AG09319 (cell line): ENCODE measurements at regions not wholly inside any gene's neighbourhood (a gene's known extent, or its start where the extent isn't known, plus 50 kb on each side); places are given as distances from the start of the nearest gene placed in this dataset.
A peak's percentile ranks its signal among the peaks of the same experiment; 100 is the strongest.

Experiments
- DNase-seq: peaks from one replicate; pipeline ENCODE4 v3.0.0-alpha.2; 2010; ENCODE audit warnings: low read depth; ENCODE audit errors: extremely low read depth
- CTCF ChIP-seq: IDR thresholded peaks from 2 replicates; pipeline ENCODE4 v1.5.1; 2011; ENCODE audit warnings: low read depth, mild to moderate bottlenecking, inconsistent platforms, low read length, moderate library complexity

DNA sequence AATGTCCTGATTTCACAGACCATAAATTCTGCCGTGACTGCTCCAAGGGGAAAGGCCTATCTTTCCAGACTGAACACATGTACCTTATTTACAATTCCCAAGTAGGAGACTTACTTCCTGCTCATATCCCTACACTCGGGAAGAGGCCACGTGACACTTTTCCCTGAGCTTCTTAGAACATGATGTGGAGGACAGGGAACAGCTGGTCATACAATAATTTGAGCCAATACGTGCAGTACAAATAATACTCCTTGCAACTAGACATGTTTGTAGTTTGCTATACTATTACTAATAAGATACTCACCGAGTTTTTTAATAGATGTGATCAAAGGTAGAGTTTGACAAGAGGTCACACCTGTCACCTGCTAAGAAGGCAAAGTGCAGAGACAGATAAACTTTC, 256.4 kb downstream of the SP3 start:
- TF ChIP-seq CTCF = no peak
- no peak for DNase-seq

GRCh38 chr2:173711816-173712215, 253.4 kb downstream of the SP3 start:
- no peak for DNase-seq
- no peak for TF ChIP-seq CTCF

- no peak for TF ChIP-seq CTCF
These were observed 251.1 kb downstream of the SP3 start for GRCh38 chr2:173713904-173714555.

GRCh38 chr2:173715441-173715840, 249.7 kb downstream of the SP3 start:
- TF ChIP-seq CTCF = no peak

More at GRCh38 chr2:173713904-173714555, 251.1 kb downstream of the SP3 start:
- no peak for DNase-seq

GRCh38 chr2:173716458-173717052, 248.6 kb downstream of the SP3 start:
- no peak for DNase-seq
- no peak for TF ChIP-seq CTCF

More at GRCh38 chr2:173715441-173715840, 249.7 kb downstream of the SP3 start:
- peak; percentile 31 for DNase-seq

DNA sequence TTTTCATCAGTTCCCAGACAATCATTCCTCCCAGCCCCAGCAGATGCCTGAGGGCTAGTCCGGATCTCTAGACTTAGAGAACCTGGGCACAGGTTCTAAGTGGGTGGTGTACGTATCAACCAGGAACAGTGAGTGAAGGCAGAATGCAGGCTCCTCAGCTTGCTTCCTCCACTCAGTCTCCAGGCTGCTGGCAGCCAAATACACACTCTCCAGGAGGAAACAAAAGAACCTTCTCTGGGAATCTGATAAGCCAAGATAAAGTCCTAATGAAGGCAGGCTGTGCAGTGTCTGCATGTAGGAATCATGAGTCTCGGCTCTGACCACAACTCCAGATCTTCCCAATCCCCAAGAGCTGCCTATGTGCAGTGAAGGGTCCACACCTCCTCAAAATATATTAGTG, 245.7 kb downstream of the SP3 start:
- DNase-seq = no peak
- TF ChIP-seq CTCF = no peak

DNA sequence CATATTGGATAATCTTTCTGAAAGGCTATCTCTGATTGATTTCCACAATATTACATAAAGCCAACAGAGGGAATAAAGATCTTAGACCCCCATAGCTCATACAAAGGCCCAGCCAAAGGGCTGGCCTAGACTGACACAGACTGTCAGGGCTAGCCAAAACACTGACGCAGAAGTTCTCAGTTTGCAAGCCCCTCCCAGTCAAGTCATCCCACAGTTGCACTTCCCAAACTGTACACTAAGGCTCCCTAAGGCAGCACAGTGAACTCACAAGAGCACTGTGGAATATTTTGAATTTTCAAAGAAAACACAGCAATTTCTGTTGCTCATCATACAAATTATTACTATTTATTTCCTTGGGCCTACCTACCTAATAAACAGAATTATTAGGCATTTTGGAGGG, 244.9 kb downstream of the SP3 start:
- DNase-seq = no peak
- peak; percentile 10 for TF ChIP-seq CTCF
